GM12878 (cell line): ENCODE measurements at regions not wholly inside any gene's neighbourhood (a gene's known extent, or its start where the extent isn't known, plus 50 kb on each side); places are given as distances from the start of the nearest gene placed in this dataset.

Experiments
- ATAC-seq: fragments of 200-7000 bp; cut with Tn5 transposase; 3 replicates; pipeline ENCODE4 v1.9.1; 2020; ENCODE audit warnings: mild to moderate bottlenecking, moderate library complexity
- BruUV-seq: library from RNA; stranded (reverse); fragments of 400-500 nt; replicated peaks from 2 replicates; lab custom pipeline; 2021; lab: Mats Ljungman, UMichigan
- CTCF ChIA-PET: fragments of 300-600 bp; sonication (Branson Sonifier 250); formaldehyde crosslinking; extraction: SDS; loops from one replicate; lab custom pipeline; 2021; ENCODE audit warnings: inconsistent platforms; lab: Yijun Ruan, JAX
- POLR2A ChIA-PET: fragments of 350-600 bp; formaldehyde crosslinking; extraction: SDS; loops from one replicate; lab custom pipeline; 2021; ENCODE audit warnings: inconsistent platforms; lab: Charles Lee
- RAD21 ChIA-PET: fragments of 300-600 bp; sonication (Branson Sonifier 250); formaldehyde crosslinking; loops from one replicate; lab custom pipeline; 2023; ENCODE audit warnings: antibody characterized with exemption; ENCODE audit not compliant: unreplicated experiment; lab: Charles Lee
- SMC1A ChIA-PET: fragments of 300-600 bp; sonication (Branson Sonifier 250); formaldehyde crosslinking; loops from one replicate; lab custom pipeline; 2023; ENCODE audit not compliant: unreplicated experiment, uncharacterized antibody; lab: Charles Lee
- DNase-seq: peaks from one replicate; pipeline ENCODE4 v3.0.0-alpha.2; 2011; ENCODE audit warnings: low read depth, low spot score
- FAIRE-seq: peaks from 3 replicates; lab custom pipeline; 2011; peaks lifted over from hg19 to GRCh38; lab: Jason Lieb, UNC
- H2AFZ ChIP-seq: 2 replicates; pipeline ENCODE4 v1.6.0; 2011; ENCODE audit warnings: low read depth, low read length, control low read depth; ENCODE audit not compliant: control insufficient read depth
- H3K27ac ChIP-seq: 2 replicates; pipeline ENCODE4 v1.5.1; 2011; ENCODE audit warnings: control low read depth; ENCODE audit not compliant: control insufficient read depth, insufficient read depth
- H3K27me3 ChIP-seq, 2 experiments: replicated peaks in 1 of 2; 2 replicates each; pipeline versions ENCODE4 v1.6.0 to v1.6.1; 2011; ENCODE audit warnings: low read length in 1 of 2; ENCODE audit not compliant: control insufficient read depth in 2 of 2, insufficient read depth in 2 of 2
- H3K36me3 ChIP-seq, 2 experiments: 2 replicates each; pipeline ENCODE4 v1.5.1; 2011; ENCODE audit warnings: low read length in 1 of 2; ENCODE audit not compliant: control insufficient read depth in 2 of 2, insufficient read depth in 2 of 2
- H3K4me1 ChIP-seq: 2 replicates; pipeline ENCODE4 v1.6.1; 2011; ENCODE audit warnings: mild to moderate bottlenecking, low read length, moderate library complexity, mixed read lengths; ENCODE audit not compliant: control insufficient read depth, insufficient read depth
- H3K4me2 ChIP-seq: 2 replicates; pipeline ENCODE4 v1.6.0; 2011; ENCODE audit warnings: control low read depth; ENCODE audit not compliant: control insufficient read depth, insufficient read depth
- H3K4me3 ChIP-seq: fragments of 200-600 bp; sonication (generic); 2 replicates; pipeline ENCODE4 v1.5.1; 2016
- H3K79me2 ChIP-seq: 2 replicates; pipeline ENCODE4 v1.6.0; 2011; ENCODE audit warnings: low read length; ENCODE audit not compliant: control insufficient read depth, insufficient read depth
- H3K9ac ChIP-seq: 2 replicates; pipeline ENCODE4 v1.8.0; 2011; ENCODE audit warnings: low read length, control low read depth, mixed read lengths; ENCODE audit not compliant: control insufficient read depth, insufficient read depth
- H3K9me3 ChIP-seq: replicated peaks from 3 replicates; pipeline ENCODE4 v1.5.1; 2011; ENCODE audit warnings: mild to moderate bottlenecking, low read length; ENCODE audit not compliant: control insufficient read depth, insufficient read depth
- H4K20me1 ChIP-seq: 2 replicates; pipeline ENCODE4 v1.6.0; 2011; ENCODE audit not compliant: control insufficient read depth, insufficient read depth
- NBN ChIP-seq: fragments of 450-650 bp; IDR thresholded peaks from 2 replicates; pipeline ENCODE4 v1.6.1; 2016
- RUNX3 ChIP-seq: IDR thresholded peaks from 2 replicates; pipeline ENCODE4 v1.6.1; 2012; ENCODE audit warnings: low read length, inconsistent platforms
- WGBS: methylation state at CpG from one replicate; pipeline ENCODE4 v1.1.6; 2016; ENCODE audit warnings: low lambda C conversion rate; ENCODE audit not compliant: insufficient replicate concordance, insufficient coverage; ENCODE audit errors: missing lambda C conversion rate; 5-methylcytosine and 5-hydroxymethylcytosine counted together
- in situ Hi-C: fragments of 300-500 bp; cut with MboI; formaldehyde crosslinking; loops from 9 replicates; pipeline ENCODE4 v1.14.3; 2018; ENCODE audit warnings: mixed read lengths
- intact Hi-C: fragments of 100-400 bp; cut with micrococcal nuclease; formaldehyde crosslinking; loops from one replicate; pipeline ENCODE4 v1.14.2; 2022; ENCODE audit not compliant: unreplicated experiment
- TF ChIP-seq, protein P1 (sequence below): IDR thresholded peaks from 2 replicates; pipeline ENCODE4 v1.6.1; 2012; ENCODE audit warnings: low read length, inconsistent platforms

DNA sequence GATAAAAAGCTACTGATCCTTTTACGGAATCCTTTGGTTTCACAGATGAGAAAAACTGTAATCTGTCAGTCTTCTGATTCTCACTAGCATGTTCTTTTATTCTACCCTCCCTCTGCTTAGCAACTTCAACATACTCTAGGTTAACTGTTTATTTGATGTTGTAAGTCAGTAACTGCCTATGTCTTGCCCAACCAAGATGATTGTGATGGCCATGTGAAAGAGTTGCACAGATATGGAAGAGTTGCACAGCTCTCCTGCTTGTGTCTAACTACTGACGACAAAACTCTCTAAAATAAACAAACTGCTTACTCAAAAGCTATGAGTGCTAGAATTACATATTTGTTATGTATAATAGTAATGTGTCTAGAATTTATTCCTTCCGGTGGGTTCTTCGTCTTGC is 227.3 kb upstream of the DAB2 start:
- Histone ChIP-seq H2AFZ (no peak overlapping the region), H3K79me2 (no peaks in the 10 kb centered on the region), H3K36me3 (no peaks in the 10 kb centered on the region), H3K27ac (no peak overlapping the region), H4K20me1 (no peaks in the 10 kb centered on the region), H3K4me2 (no peak overlapping the region), H3K9ac (no peak overlapping the region), H3K27me3 (no peaks in the 10 kb centered on the region), H3K4me3 (no peak overlapping the region), H3K4me1 (no peaks in the 10 kb centered on the region), H3K9me3 (no peaks in the 10 kb centered on the region)
- no peak for FAIRE-seq
- WGBS = 48% methylated on average over 4 of the region's 4 CpGs
- intact Hi-C loops = no loop called here
- ATAC-seq = no peak
- RAD21 ChIA-PET = no interaction called here
- CTCF ChIA-PET = interaction anchor here (0.9 kb wide), 1 partner anchor 19 kb away, joined by 3 read pairs; no protein-coding TSS in a partner anchor
- no peak for DNase-seq
- no TSS peak for BruUV-seq
- TF ChIP-seq RUNX3 = no peak
- TF ChIP-seq, protein P1, sequence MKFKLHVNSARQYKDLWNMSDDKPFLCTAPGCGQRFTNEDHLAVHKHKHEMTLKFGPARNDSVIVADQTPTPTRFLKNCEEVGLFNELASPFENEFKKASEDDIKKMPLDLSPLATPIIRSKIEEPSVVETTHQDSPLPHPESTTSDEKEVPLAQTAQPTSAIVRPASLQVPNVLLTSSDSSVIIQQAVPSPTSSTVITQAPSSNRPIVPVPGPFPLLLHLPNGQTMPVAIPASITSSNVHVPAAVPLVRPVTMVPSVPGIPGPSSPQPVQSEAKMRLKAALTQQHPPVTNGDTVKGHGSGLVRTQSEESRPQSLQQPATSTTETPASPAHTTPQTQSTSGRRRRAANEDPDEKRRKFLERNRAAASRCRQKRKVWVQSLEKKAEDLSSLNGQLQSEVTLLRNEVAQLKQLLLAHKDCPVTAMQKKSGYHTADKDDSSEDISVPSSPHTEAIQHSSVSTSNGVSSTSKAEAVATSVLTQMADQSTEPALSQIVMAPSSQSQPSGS = no peak
- SMC1A ChIA-PET = no interaction called here
- POLR2A ChIA-PET = no interaction called here
- in situ Hi-C loops = no loop called here

DNA sequence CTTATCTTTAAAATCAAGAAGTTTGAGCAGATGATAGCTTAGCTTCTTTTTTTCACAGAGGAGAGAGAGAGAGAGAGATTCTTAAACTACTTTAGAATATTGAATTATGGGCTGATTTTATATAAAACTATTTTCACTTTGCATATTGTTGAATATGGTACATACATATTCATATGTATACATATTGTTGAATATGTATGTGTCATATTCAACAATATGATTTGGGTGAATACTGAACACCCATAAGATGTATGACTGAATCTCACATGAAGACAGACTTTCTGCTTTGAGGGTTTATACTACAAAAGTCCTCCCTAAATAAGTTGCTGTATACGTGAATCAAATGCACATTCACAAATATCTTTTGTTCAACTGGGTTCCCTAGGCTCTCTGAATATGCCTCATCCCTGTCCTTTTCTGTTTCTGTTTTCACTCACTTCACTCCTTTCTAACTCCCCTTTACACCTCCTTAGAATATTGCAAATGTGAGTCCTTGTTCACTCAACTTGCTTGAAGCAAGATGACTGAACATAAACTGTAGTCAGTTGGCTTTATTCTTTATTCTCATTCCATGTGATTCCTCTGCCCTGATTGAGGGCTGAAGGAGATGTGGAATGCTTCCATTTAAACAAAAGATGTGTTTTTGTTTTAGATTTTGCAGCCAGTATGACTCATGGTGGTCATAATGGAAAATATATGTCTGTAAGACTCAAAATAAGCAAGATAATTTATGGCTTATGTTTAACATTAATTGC is 225.4 kb upstream of the DAB2 start:
- ChIA-PET SMC1A (no interaction called here), POLR2A (no interaction called here), RAD21 (no interaction called here), CTCF (no interaction called here)
- Histone ChIP-seq H2AFZ (no peak overlapping the region), H4K20me1 (no peaks in the 10 kb centered on the region), H3K27me3 (no peaks in the 10 kb centered on the region), H3K9ac (no peak overlapping the region), H3K4me1 (no peaks in the 10 kb centered on the region), H3K79me2 (no peaks in the 10 kb centered on the region), H3K4me3 (no peak overlapping the region), H3K9me3 (no peaks in the 10 kb centered on the region), H3K4me2 (no peak overlapping the region), H3K27ac (no peak overlapping the region), H3K36me3 (no peaks in the 10 kb centered on the region)
- 0% methylated on average over 1 of the region's 1 CpG for WGBS
- no TSS peak for BruUV-seq
- FAIRE-seq = no peak
- ATAC-seq = no peak
- no peak for TF ChIP-seq NBN
- no peak for DNase-seq
- in situ Hi-C loops = no loop called here
- intact Hi-C loops = no loop called here
